ENCODE measurements at regions not wholly inside any gene's neighbourhood (a gene's known extent, or its start where the extent isn't known, plus 50 kb on each side); places are given as distances from the start of the nearest gene placed in this dataset.

GRCh38 chr1:58893257-58893869 is 109.5 kb upstream of the JUN start:
- Histone ChIP-seq H3K36me3 (ENCODE audit: insufficient read depth, low read length) (no peaks in the 10 kb centered on the region), H3K27ac (ENCODE audit: low read depth, low read length) (no peak overlapping the region), H3K27me3 (ENCODE audit: insufficient read depth, low read length) (no peaks in the 10 kb centered on the region), H3K4me2 (ENCODE audit: insufficient read depth, low read length) (no peak overlapping the region), H3K4me3 (ENCODE audit: insufficient read depth, low read length) (no peak overlapping the region), H3K79me2 (ENCODE audit: insufficient read depth, low read length) (no peaks in the 10 kb centered on the region), H2AFZ (ENCODE audit: low read length) (no peak overlapping the region), H4K20me1 (ENCODE audit: insufficient read depth, low read length) (no peaks in the 10 kb centered on the region), H3K4me1 (ENCODE audit: insufficient read depth, low read length) (peaks cover 13% of the 10 kb centered on the region), H3K9me3 (ENCODE audit: low read depth, low read length) (no peaks in the 10 kb centered on the region)
- no peak for TF ChIP-seq CTCF (IDR thresholded peaks at IDR 0.05; ENCODE audit: extremely low read depth, low read depth, low read length)
- no peak for DNase-seq (ENCODE audit: insufficient read length, low spot score, missing footprints)

GRCh38 chr1:58895082-58895481 is 111.2 kb upstream of the JUN start:
- peaks cover 13% of the 10 kb centered on the region for H3K4me1 ChIP-seq (ENCODE audit: insufficient read depth, low read length)
- no peaks in the 10 kb centered on the region for H3K79me2 ChIP-seq (ENCODE audit: insufficient read depth, low read length)
- H3K27ac ChIP-seq (ENCODE audit: low read depth, low read length) = no peak overlapping the region
- no peak overlapping the region for H2AFZ ChIP-seq (ENCODE audit: low read length)
- no peak overlapping the region for H3K4me2 ChIP-seq (ENCODE audit: insufficient read depth, low read length)
- DNase-seq (ENCODE audit: insufficient read length, low spot score, missing footprints) = no peak
- no peaks in the 10 kb centered on the region for H3K36me3 ChIP-seq (ENCODE audit: insufficient read depth, low read length)
- no peaks in the 10 kb centered on the region for H4K20me1 ChIP-seq (ENCODE audit: insufficient read depth, low read length)
- H3K9me3 ChIP-seq (ENCODE audit: low read depth, low read length) = no peaks in the 10 kb centered on the region
- TF ChIP-seq CTCF (IDR thresholded peaks at IDR 0.05; ENCODE audit: extremely low read depth, low read depth, low read length) = no peak
- H3K27me3 ChIP-seq (ENCODE audit: insufficient read depth, low read length) = no peaks in the 10 kb centered on the region
- no peak overlapping the region for H3K4me3 ChIP-seq (ENCODE audit: insufficient read depth, low read length)

DNA sequence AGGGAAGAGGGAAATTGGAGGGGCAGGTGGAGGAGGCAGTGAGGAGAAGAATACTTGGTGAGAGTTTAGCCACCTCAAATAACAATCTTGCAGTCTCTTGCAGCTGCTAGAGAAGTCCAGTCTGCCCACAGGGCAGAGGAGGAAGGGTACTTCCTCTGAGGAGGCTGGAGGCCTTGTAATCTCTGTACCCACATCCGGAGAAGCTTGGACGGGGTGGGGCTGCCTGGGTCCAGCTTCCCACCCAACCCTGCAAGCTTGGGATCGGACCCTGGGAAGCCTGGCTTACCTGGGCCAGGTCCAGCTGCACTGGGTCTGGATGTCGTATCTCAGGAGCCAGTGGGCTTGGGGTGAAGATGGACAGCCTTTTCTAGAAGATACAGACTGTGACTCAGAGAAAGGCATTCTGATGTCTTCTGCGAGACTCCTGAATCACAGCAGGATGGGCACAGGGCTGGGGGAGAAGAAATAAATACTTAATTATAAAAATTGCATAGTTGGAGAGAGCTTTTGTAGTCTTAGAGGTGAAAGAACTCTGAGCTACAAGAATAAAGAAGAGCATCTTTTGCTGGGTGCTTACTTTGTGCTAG is 111.8 kb upstream of the JUN start:
- Histone ChIP-seq H4K20me1 (ENCODE audit: insufficient read depth, low read length) (no peaks in the 10 kb centered on the region), H3K36me3 (ENCODE audit: insufficient read depth, low read length) (no peaks in the 10 kb centered on the region), H2AFZ (ENCODE audit: low read length) (peak overlapping the region; percentile 30), H3K79me2 (ENCODE audit: insufficient read depth, low read length) (no peaks in the 10 kb centered on the region), H3K9me3 (ENCODE audit: low read depth, low read length) (no peaks in the 10 kb centered on the region), H3K4me3 (ENCODE audit: insufficient read depth, low read length) (no peak overlapping the region), H3K27ac (ENCODE audit: low read depth, low read length) (no peak overlapping the region), H3K27me3 (ENCODE audit: insufficient read depth, low read length) (no peaks in the 10 kb centered on the region), H3K4me2 (ENCODE audit: insufficient read depth, low read length) (no peak overlapping the region), H3K4me1 (ENCODE audit: insufficient read depth, low read length) (peaks cover 19% of the 10 kb centered on the region)
- TF ChIP-seq CTCF (IDR thresholded peaks at IDR 0.05; ENCODE audit: extremely low read depth, low read depth, low read length) = no peak
- DNase-seq (ENCODE audit: insufficient read length, low spot score, missing footprints) = peak; percentile 47

DNA sequence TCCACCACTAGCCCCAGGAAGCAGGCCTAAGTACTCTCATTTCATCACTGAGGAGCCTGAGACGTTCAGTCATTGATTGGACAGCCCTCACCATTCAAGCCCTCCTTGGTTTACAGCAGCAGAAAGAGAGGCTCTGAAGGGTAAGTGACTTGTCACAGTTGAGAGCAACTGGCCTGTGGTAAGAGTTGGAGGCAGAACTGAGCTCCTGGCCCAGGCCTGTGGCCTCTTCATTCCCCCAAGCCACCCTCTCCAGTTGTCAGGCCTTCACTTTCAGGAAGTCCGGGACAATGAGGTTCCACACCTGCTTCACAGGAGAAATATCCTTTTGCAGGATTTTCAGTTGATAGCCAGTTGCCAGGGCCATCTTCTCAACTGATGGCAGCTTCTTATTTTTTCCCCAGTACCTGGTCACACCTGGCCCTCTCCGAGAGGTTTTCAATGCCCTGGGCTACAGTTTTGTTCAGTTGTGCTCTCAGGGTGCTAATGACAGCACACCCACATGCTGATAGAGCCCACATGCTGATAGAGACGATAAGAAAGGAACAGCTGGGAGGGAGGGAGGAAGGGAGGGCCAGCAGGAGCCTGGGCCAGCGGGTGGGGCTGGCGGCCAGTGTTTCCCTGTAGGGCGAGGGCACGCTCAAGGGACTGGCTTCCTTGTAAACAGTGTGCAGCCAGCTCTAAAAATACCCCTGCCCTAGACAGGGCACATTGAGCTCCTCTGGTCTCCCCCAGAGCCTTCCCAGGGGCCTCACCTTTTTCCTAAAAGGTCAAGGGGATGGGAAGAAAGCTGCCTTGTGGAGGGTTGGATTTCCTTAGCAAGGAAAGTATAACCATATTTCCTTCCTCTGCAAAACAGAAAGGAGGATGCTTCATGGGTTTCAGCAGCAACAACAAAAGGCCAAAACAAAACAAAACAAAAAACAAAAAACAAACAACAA is 112.7 kb upstream of the JUN start:
- Histone ChIP-seq H3K36me3 (ENCODE audit: insufficient read depth, low read length) (no peaks in the 10 kb centered on the region), H3K4me1 (ENCODE audit: insufficient read depth, low read length) (peaks cover 23% of the 10 kb centered on the region), H3K4me3 (ENCODE audit: insufficient read depth, low read length) (no peak overlapping the region), H3K27ac (ENCODE audit: low read depth, low read length) (no peak overlapping the region), H3K4me2 (ENCODE audit: insufficient read depth, low read length) (no peak overlapping the region), H3K9me3 (ENCODE audit: low read depth, low read length) (no peaks in the 10 kb centered on the region), H3K27me3 (ENCODE audit: insufficient read depth, low read length) (no peaks in the 10 kb centered on the region), H3K79me2 (ENCODE audit: insufficient read depth, low read length) (no peaks in the 10 kb centered on the region), H2AFZ (ENCODE audit: low read length) (peak overlapping the region; percentile 12), H4K20me1 (ENCODE audit: insufficient read depth, low read length) (no peaks in the 10 kb centered on the region)
- TF ChIP-seq CTCF (IDR thresholded peaks at IDR 0.05; ENCODE audit: extremely low read depth, low read depth, low read length) = no peak
- peak; percentile 27 for DNase-seq (ENCODE audit: insufficient read length, low spot score, missing footprints)

All from osteoblast (primary cell).